ENCODE measurements at regions not wholly inside any gene's neighbourhood (a gene's known extent, or its start where the extent isn't known, plus 50 kb on each side); places are given as distances from the start of the nearest gene placed in this dataset.

DNA sequence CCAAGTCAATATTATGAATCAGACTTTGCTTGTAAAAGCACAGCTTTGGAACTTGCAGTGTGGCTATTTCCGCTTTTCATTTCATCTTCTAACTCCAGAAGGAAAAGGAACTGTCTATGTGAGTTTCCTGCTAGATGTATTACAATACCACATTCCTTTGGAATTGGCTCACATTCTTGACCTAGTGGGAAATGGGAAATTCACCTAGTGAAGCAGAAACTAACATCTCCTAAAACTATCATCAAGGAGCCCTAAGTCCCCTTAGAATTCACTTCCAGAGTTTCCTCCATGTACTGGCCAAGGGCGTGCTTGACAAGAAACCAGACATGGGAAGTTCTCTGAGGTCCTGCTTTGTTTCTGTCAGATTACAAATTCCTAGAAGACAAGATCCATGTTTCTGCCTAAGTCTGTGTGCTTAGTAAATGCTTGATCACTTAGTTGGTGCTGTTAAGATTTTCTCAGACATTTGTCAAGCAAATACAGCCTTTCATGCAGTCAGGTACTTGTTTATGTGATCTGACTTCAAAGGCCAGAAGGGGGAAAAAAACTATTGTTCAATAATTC lies 275.7 kb upstream of the FN1 start:
- DNase-seq = no peak

DNA sequence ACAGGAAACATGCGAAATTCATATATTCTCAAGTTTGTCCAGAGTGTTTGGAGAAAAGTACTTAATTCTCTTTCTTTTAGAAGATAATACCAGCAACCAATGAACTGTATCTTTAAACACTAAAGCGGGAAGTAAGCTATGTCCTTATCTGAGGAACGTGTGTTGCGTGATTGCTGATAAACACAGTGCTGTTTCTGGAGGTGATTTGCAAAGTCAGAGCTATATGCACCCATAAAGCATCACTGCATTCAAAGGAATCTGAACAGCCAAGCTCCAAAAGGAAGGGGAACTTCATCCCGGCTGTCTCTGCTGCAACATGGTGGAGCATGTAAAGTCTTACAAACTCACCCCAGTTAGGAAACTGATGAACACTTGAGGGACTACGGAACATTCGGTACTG lies 271.7 kb upstream of the FN1 start:
- no peak for DNase-seq

DNA sequence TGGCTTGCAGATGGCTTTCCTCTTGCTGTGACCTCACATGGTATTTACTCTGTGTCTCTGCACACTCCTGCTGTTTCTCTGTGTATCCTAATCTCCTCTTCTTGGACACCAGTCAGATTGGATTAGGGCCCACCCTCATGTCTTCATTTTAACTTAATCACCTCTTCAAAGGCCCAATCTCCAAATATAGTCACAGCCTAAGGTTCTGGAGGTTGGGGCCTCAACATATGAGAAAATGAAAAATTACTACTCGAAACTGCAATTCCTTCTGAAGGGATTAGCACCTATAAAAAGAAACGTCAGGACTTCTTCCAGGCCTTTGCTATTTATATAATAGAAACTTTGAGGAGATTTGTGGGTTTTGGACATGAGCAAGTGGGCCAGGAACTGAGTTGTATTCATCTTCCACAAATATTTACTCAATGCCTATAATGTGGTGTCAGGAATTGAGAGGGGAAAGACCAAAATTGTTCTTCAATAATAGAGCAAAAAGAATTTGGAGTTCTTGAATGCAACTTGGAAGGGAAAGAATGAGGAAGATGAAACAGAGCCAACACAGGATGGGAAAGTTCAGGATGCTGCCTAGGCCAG lies 270.0 kb upstream of the FN1 start:
- DNase-seq = no peak

DNA sequence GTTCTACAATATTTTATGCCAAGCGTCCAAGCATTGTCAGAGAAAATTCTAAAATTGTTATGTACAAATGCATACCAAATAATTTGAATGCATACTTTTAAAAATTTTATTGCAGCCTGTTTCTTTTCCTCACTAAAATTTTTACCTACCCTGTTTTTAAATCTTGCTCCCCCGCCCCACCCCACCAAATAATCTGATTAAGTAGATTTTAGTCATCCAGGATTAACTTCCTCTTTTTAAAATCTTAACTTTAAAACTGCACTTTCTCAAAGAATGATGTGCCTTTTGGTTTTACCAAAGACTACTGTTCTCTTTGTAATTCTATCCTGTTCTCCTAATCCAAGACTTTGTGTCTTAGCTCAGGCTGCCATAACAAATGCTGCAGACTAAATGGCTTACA lies 269.4 kb upstream of the FN1 start:
- no peak for DNase-seq

DNA sequence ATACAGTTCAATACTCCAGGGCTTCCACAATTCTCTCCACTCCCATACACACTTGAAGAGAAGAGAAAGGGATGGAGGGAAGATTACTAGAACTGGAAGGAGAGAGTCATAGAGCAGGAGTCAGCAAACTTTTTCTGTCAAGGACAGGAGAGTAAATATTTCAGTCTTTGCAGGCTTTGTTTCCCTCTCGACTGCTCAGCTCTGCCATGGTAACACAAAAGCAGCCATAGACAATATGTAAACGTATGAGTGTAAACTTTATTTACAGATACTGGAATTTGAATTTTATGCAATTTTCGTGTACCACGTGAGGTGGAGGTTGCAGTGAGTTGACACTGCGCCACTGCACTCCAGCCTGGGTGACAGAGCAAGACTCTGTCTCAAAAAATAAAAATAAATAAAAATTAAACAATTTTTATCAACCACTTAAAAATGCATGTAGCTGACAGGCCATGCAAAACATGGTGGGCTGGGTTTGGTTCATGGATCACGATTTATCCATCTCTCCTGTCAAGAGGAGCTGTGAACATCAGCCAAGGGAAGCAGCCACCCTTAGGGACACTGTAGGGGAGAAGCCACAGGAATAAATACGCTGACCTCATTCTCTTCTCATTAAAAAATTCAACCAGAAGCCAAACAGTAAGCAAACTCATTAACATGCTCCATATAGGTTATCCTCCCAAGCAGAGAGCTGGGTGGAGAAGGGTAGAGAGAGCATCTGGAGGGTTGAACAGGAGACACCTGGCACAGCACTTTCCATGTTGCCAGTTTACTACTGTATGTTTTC lies 266.4 kb upstream of the FN1 start:
- no peak for DNase-seq

DNA sequence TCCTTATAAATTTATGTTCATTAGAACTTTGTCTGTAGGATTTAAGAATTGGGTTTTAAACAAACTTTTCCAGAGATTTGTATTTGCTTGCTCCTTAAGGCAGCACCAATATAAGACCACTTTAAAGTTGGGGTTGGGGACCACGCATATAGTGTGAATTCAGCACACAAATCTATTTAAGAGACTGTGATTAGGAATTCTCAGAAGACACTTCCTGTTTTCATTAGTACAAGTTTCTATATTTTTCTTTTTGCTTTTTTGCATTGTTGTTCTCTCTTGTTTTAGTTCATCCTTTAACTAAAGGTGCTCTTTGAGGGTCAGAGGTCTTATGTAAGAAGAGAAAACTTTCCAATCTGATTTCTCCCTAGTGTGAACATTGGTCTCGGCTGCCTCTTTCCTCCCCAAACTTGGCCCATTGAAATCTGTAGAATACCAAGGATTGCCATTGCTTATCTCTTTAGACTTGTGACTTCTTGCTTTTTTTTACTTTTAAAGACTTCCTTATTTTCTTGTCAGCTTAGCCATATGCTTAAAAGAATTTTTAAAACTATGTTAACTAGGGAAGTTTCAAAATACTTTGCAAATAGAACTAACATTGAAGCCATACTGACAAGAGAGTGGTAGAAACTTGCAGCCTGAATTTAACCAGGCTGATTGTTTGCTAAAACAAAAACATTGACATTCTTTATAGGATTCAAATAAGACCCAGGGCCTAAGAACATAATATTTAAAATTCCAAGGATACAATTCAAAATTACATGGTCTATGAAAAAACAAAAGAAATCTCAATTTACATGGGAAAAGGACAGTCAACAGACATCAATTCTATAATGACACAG lies 264.1 kb upstream of the FN1 start:
- DNase-seq = no peak

DNA sequence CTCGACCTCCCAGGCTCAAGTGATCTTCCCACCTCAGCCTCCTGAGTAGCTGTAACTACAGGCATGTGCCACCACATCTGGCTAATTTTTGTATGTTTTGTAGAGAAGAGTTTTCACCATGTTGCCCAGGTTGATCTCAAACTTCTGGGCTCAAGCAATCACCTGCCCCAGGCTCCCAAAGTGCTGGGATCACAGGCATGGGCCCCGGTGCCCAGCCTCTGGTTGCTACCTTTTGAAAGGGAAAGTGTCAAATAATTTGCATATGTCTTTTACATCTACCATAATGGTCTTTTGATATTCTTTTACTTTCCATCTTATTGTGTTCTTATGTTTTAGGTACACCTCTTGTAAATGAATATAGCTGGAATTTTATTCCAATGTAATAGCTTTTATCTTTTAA lies 263.1 kb upstream of the FN1 start:
- DNase-seq = no peak

DNA sequence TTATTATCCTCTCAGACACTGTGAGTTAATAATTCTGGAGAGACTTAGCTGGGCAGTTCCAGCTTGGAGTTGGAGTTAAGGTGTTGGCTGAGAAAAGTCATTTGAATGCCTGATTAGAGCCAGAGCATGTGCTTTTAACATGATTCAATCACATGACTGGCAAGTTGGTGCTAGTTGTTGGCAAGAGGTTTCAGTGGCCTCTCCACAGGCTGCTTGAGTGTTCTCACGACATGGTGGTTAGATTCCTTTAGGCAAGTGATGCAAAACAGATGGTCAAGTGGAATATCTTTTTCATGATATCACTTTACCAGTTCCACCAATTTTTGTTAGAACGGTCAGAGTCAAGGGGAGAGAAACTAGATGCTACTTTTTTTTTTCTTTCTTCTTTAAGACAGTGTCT lies 262.7 kb upstream of the FN1 start:
- no peak for DNase-seq

DNA sequence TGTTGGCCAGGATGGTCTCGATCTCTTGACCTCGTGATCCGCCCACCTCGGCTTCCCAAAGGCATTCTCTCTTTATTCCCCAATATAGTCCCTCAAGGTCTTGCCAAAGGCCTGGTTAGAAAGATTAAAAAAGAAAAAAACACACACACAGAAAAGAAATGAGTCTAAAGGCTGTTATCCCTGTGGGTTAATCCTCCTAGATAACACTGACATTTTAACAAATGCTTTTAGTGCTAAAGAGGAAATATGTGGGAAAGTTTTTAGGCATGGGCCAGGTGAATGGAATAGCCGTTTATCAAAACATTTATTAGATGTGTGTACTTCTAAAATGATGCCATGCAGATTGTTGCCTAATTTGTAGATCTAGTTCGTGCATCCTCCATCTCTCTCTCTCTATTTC lies 261.6 kb upstream of the FN1 start:
- no peak for DNase-seq

DNA sequence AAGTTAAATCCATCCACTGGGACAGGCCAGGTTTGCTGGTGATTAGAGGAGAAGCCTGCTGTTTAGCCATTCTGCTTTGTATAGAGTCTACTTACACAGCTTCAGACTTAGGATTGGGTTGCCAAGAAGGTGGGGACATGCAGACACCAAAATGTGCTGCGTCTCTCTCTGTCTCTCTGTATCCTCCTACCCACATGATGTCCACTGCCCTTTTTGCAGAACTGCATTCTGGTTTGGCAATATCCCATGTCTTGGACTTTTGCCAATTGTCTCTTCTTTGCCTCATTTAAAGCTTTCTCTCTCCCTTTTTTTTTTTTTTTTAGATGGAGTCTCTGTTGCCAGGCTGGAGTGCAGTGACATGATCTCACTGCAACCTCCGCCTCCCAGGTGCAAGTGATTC lies 261.1 kb upstream of the FN1 start:
- no peak for DNase-seq

DNA sequence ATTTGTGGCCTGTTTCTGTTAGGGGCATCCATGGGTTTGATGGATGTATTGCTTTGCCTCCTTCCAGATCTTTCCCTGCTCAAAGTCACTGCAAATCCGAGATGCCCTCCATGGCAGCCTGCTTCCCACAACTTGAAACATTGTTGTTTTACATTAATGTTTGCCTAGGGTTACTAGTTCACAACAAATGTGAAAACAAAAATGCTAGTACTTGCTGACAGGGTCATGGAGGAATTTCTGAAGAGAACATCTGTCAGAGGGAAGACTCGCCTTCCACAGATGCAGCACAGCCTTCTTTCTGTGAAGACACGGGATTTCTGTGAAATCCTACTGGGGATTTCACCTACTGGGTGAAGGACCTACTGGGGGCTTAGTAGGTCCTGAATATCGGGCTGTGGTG lies 260.0 kb upstream of the FN1 start:
- DNase-seq = no peak

DNA sequence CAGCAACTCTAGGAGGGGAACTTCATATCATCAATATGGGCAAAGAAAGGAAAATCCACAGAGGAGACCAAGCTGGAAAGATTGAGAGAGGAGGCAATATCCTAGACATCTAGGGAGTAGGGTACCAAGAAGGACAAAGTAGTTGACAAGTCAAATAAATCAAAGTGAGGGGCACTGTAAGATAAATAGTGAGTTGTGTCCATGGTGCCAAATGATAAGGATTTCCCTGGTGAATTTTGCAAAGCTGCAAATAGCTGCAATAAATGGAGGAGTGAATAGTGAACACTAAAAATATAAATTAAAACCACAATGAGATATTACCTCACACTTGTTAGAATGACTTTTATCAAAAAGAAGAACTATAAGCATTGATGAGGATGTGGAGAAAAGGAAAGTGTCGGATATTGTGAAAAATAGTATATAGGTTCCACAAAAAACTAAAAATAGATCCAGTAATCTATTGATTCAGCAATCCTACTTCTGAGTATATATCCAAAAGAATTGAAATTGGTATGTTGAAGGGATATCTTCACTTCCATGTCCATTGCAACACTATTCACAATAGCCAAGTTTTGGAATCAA lies 258.2 kb upstream of the FN1 start:
- DNase-seq = no peak

DNA sequence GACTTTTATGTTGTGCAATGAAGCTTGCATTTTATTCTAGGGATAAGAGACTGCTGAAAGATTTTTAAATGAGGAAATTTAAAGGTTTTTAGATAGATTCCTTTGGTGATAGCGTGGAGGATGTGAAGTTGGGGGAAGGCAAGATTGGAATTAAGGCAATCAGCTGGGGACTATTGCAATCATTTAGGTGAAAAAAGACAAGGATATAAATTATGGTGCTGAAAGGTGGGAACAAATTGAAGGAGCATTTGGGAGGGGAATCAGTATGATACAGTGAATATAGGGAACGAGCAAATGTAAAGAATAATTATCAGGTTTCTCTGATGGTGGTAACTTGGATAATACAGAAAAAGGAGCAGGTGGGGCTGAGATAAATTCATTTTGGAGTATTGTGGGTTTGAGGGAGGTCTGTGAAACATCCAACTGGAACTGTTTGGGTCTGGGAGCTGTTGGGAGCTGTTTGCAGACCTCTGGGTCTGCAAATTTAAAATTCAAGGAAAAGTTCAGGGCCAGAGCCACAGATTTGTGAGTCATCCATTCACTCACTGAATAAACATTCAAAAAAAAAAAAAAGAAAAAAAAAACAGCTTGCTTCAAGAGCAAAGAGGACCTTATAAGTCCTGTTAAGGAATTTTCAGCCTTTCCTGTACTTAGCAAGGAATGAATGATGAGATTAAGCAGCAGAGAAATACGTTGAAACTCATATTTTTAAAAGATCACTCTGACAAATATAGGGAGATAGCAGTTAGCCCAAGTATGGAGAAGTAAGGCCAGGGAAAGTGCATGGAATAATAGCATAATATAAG lies 257.5 kb upstream of the FN1 start:
- no peak for DNase-seq

DNA sequence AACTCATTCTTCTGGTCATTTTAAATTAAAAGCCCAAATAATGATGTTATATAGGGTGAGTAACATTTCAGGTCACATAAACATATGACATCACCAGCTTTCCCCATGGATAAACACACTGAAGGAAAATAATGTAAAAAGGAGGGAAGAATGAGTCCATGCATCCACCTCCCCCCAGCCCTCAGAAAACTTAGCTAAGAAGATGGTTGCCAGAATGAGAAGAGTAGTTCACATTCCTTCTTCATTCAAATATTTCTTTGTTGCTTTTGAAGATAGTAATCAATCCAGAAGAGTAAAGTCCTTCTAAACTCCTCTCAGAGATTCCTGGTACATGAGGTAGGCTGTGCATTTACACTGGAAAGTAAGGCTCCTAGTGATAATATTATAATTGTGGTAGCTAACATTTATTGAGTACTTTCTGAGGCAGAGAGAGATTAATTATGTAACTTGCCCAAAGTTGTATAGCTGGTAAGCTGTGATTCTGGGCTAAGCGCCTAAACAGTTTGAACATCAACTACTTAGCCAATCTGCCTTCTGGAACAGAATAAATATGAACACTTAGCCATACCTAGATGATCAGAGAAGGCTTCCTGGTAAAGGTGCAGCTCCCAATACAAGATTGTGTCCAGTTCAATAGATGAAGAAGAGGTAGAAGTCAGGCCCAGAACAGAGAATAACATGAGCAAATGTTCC lies 256.7 kb upstream of the FN1 start:
- DNase-seq = no peak

DNA sequence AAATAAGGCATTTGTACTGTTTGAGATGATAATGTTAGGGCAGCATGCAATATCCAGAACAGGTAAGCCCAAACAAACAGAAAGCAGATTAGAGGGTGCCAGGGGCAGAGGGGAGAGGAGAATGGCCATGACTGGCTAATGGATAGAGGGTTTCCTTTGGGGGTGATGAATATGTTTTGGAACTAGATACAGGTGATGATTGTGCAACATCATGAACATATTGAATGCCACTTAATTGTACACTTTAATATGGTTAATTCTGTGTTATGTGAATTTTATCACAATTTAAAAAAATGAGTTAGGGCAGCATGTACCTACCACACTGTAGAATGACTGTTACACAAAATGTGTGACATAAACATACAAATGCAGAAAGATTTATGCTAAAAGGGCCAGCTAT lies 255.5 kb upstream of the FN1 start:
- DNase-seq = no peak

DNA sequence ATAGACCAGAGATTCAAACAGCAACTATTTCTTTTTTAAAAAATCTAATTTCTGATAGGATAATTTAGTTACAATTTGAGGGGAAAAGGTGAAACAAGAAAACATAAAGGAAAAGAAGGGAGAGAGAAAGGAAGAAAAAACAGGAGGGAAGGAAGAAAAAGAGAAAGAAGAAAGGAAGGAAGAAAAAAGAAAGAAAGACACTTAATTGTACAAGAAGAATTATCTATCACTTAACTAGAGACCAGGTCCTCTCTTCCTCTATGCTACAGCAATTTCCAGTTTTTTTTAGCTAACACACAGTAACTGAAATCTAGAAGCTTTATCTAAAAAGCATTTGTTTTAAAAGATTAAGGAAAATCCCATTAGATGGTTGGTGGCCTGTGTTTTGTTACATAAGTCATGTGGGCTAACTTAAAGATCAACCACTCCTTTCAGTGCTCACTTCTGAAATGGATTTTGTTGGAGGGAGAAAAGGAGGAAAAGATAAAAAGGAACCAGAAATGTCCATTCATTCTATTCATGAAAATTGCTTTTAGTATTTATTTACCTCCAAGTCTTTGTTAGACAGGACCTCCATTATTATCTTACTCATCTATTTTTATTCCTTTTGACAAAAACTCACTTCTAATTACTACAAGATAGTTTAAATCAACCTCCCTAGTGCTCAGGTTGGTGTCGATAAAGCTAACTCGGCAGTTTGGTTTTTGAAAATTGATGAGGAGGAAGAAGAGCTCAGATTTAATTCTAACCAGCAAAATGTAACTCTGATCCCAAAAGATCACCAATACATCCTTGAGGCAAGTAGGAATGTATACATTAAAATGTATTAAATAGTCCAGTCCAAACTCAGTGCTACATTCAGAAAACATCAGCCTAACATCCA lies 251.5 kb upstream of the FN1 start:
- no peak for DNase-seq

DNA sequence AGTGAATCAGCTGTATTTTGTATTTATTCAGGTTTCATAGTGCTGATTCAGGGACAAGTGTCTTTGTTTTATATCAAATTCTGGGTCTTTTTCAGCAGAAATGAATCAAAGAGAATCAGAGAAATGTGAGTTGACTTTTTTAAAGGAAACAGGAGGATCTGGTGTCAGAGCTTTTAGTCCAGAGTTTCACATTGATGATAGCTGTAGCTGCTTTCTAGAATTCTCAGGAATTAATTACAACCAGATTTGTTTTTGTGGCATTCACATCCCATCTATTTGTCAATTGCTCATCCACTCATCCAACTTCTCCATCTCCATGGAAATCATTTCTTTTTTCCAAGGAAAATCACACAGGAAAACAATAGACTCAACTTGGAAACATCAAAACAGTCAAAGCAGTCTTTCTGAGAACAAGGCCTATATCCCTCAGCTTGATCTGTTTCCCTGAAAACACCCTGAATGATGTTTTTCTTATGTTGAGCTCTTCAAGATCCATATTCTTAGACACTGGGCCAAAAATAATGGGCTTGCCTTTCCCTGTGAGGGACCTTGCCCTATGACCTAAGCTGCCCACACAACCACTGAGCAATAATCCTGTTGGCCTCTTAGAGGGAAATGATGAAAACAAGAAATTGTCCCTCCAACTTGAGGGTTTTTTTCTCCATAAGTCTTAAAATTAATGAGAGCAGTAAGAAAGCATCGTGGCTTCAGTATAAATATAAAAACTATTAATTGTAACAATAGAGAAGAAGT lies 249.5 kb upstream of the FN1 start:
- no peak for DNase-seq

DNA sequence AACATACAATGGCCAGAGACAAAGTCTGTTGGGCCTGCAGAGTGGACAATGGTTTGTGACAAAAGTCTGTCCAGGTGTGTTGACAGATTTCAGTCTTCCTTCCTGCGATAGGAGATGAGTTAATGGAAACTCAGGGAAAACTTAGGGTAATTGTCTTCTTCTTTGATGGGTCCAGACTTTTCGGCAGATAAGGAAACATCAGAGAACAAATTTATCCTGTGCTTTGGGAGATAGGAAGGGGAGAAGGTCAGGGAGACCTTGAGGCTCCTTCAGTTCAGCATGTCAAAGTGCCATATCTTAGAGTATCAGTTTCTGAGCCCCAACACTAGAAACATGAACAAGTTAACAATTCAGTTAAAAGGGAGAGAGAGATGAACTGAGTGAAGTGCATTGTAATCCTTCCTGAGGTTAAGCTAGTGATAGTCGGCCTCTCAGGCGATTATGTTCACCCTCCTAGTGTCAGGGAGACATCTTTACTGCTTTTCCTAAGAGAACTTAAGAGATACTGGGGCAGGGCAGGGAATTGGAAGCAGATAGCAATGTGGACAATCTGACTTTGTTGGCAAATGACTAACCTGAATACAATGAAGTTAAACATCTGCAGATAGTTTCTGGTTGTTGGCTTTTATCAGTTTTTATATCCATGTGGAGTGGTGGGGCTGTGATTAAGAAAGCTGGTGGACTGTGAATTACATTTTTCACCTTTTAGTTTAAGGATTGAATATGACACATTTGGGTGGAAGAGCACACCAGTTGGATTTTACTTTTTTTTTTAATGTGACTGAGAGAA lies 248.8 kb upstream of the FN1 start:
- no peak for DNase-seq

DNA sequence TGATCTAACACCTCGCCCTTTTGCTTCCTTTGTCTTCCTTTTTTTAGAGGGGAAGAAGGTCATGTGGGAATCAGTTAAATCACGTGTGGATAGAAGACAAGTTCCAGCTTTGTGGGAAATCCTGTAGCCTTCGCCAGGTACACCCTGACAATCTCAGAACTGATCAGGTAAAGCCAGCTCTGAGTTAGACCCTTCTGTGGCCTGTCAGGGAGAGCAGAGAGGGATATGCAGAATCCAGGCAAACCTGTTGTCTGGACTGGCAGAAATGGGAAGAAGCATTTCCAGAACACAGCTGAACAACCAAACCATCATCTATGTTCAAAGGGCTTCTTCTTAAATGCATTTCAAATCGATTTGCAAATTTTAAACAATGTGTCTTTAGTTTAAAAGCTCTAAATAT lies 247.4 kb upstream of the FN1 start:
- no peak for DNase-seq
